ENCODE measurements at regions not wholly inside any gene's neighbourhood (a gene's known extent, or its start where the extent isn't known, plus 50 kb on each side); places are given as distances from the start of the nearest gene placed in this dataset.

- H4K20me1 ChIP-seq (ENCODE audit: insufficient read depth, poor library complexity, severe bottlenecking): no peaks in the 10 kb centered on the region
- no peak for DNase-seq (ENCODE audit: low spot score)
- WGBS (ENCODE audit: low lambda C conversion rate, missing lambda C conversion rate): 24% methylated on average over 12 of the region's 13 CpGs
These were observed 393.9 kb upstream of the SALL1 start for GRCh38 chr16:51544851-51545467.

GRCh38 chr16:51543971-51544370, 392.9 kb upstream of the SALL1 start:
- H3K36me3 ChIP-seq (replicated peaks; ENCODE audit: insufficient read depth, low read depth): no peaks in the 10 kb centered on the region
- H3K27me3 ChIP-seq: peaks cover 18% of the 10 kb centered on the region
- H3K9me2 ChIP-seq (replicated peaks; ENCODE audit: insufficient read depth): no peaks in the 10 kb centered on the region
- 77% methylated on average over 9 of the region's 9 CpGs for WGBS (ENCODE audit: low lambda C conversion rate, missing lambda C conversion rate)
- DNase-seq (ENCODE audit: low spot score): no peak
- H3K9me3 ChIP-seq (ENCODE audit: low read depth): no peaks in the 10 kb centered on the region
- H3K79me2 ChIP-seq: no peaks in the 10 kb centered on the region
- no peak overlapping the region for H3K4me3 ChIP-seq
- no peak overlapping the region for H3K27ac ChIP-seq
- H3K4me2 ChIP-seq: no peak overlapping the region
- peaks cover 2% of the 10 kb centered on the region for H3K4me1 ChIP-seq (ENCODE audit: insufficient read depth)
- no peak for TF ChIP-seq CTCF (IDR thresholded peaks at IDR 0.05; ENCODE audit: poor library complexity)
- no peak for TF ChIP-seq EZH2 (IDR thresholded peaks at IDR 0.05; ENCODE audit: borderline replicate concordance)
- TF ChIP-seq EZH2phosphoT487 (IDR thresholded peaks at IDR 0.05; ENCODE audit: low read depth, severe bottlenecking, unreplicated experiment): no peak
- H4K20me1 ChIP-seq (ENCODE audit: insufficient read depth, poor library complexity, severe bottlenecking): no peaks in the 10 kb centered on the region
- H2AFZ ChIP-seq: no peak overlapping the region

More at GRCh38 chr16:51544851-51545467, 393.9 kb upstream of the SALL1 start:
- Histone ChIP-seq H3K27ac (no peak overlapping the region), H3K9me2 (replicated peaks; ENCODE audit: insufficient read depth) (no peaks in the 10 kb centered on the region), H3K36me3 (replicated peaks; ENCODE audit: insufficient read depth, low read depth) (no peaks in the 10 kb centered on the region), H3K27me3 (peaks cover 18% of the 10 kb centered on the region), H3K4me2 (peak overlapping the region; percentile 5), H3K9me3 (ENCODE audit: low read depth) (no peaks in the 10 kb centered on the region), H2AFZ (no peak overlapping the region), H3K4me1 (ENCODE audit: insufficient read depth) (peaks cover 2% of the 10 kb centered on the region), H3K4me3 (no peak overlapping the region), H3K79me2 (no peaks in the 10 kb centered on the region)
- TF ChIP-seq EZH2 (IDR thresholded peaks at IDR 0.05; ENCODE audit: borderline replicate concordance): no peak
- no peak for TF ChIP-seq EZH2phosphoT487 (IDR thresholded peaks at IDR 0.05; ENCODE audit: low read depth, severe bottlenecking, unreplicated experiment)
- no peak for TF ChIP-seq CTCF (IDR thresholded peaks at IDR 0.05; ENCODE audit: poor library complexity)

- DNase-seq (ENCODE audit: low spot score): no peak
- Histone ChIP-seq H3K4me2 (no peak overlapping the region), H3K9me2 (replicated peaks; ENCODE audit: insufficient read depth) (no peaks in the 10 kb centered on the region), H3K36me3 (replicated peaks; ENCODE audit: insufficient read depth, low read depth) (no peaks in the 10 kb centered on the region), H2AFZ (no peak overlapping the region), H3K4me3 (no peak overlapping the region), H4K20me1 (ENCODE audit: insufficient read depth, poor library complexity, severe bottlenecking) (no peaks in the 10 kb centered on the region), H3K27ac (no peak overlapping the region), H3K4me1 (ENCODE audit: insufficient read depth) (peaks cover 2% of the 10 kb centered on the region), H3K9me3 (ENCODE audit: low read depth) (no peaks in the 10 kb centered on the region), H3K27me3 (peaks cover 18% of the 10 kb centered on the region), H3K79me2 (no peaks in the 10 kb centered on the region)
- TF ChIP-seq EZH2phosphoT487 (IDR thresholded peaks at IDR 0.05; ENCODE audit: low read depth, severe bottlenecking, unreplicated experiment) (no peak), CTCF (IDR thresholded peaks at IDR 0.05; ENCODE audit: poor library complexity) (no peak), EZH2 (IDR thresholded peaks at IDR 0.05; ENCODE audit: borderline replicate concordance) (no peak)
- 52% methylated on average over 12 of the region's 12 CpGs for WGBS (ENCODE audit: low lambda C conversion rate, missing lambda C conversion rate)
These were observed 392.1 kb upstream of the SALL1 start for GRCh38 chr16:51542981-51543815.
